IMR-90 (cell line): ENCODE measurements at regions not wholly inside any gene's neighbourhood (a gene's known extent, or its start where the extent isn't known, plus 50 kb on each side); places are given as distances from the start of the nearest gene placed in this dataset.

Experiments used
- BHLHE40 ChIP-seq: fragments of 150-350 bp; IDR thresholded peaks from 2 replicates; pipeline ENCODE4 v1.6.1; 2016; ENCODE audit warnings: mild to moderate bottlenecking, low read depth, low read length
- CEBPB ChIP-seq: IDR thresholded peaks from 2 replicates; pipeline ENCODE4 v1.6.1; 2012; ENCODE audit warnings: low read depth, low read length, improper control_type of control experiment
- FOS ChIP-seq: fragments of 150-350 bp; IDR thresholded peaks from 2 replicates; pipeline ENCODE4 v1.6.1; 2016; ENCODE audit warnings: low read depth, low read length
- MAFK ChIP-seq: IDR thresholded peaks from 2 replicates; pipeline ENCODE4 v1.6.1; 2012; ENCODE audit warnings: low read depth, low read length, improper control_type of control experiment
- MAZ ChIP-seq: IDR thresholded peaks from 2 replicates; pipeline ENCODE4 v1.6.1; 2012; ENCODE audit warnings: low read depth, mild to moderate bottlenecking, low read length, improper control_type of control experiment, moderate library complexity, borderline replicate concordance
- POLR2A ChIP-seq: IDR thresholded peaks from 2 replicates; pipeline ENCODE4 v1.6.1; 2012; ENCODE audit warnings: mild to moderate bottlenecking, low read depth, low read length
- RAD21 ChIP-seq: IDR thresholded peaks from 2 replicates; pipeline ENCODE4 v1.6.1; 2012; ENCODE audit warnings: low read length, improper control_type of control experiment
- RCOR1 ChIP-seq: IDR thresholded peaks from 2 replicates; pipeline ENCODE4 v1.6.1; 2012; ENCODE audit warnings: mild to moderate bottlenecking, low read length, improper control_type of control experiment; ENCODE audit not compliant: insufficient replicate concordance
- RFX5 ChIP-seq: IDR thresholded peaks from 2 replicates; pipeline ENCODE4 v1.8.0; 2012; ENCODE audit warnings: low read depth, mild to moderate bottlenecking, low read length, moderate library complexity
- SMC3 ChIP-seq: fragments of 150-350 bp; IDR thresholded peaks from 2 replicates; pipeline ENCODE4 v1.6.1; 2016; ENCODE audit warnings: low read depth, mild to moderate bottlenecking, antibody characterized with exemption, low read length, moderate library complexity
- TF ChIP-seq, protein P1 (sequence below): conservative IDR thresholded peaks from 2 replicates; pipeline ENCODE4 v1.5.1; 2012; ENCODE audit warnings: mild to moderate bottlenecking, low read depth, low read length, improper control_type of control experiment
- TF ChIP-seq, protein P2 (sequence below): fragments of 150-350 bp; IDR thresholded peaks from 2 replicates; pipeline ENCODE4 v1.6.1; 2016; ENCODE audit warnings: low read depth, mild to moderate bottlenecking, low read length, moderate library complexity, borderline replicate concordance

DNA sequence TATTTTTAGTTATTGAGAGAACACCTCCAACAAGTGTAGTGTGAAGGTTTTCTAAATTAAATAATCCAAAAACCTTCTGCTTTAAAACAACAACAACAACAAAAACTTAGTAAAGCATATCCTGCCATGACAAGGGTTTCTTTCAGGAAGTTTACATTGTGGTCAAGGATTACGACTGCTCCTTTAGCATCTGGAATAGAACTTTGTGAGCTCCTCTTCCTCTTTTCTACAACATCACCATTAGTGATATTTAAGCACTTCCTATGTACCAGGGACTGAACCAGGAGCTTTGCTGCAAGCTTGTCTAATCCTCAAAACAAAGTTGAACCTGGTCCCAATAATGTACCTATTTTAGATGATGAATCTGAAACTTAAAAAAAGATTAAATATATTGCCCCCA is 315.4 kb upstream of the KITLG start:
- TF ChIP-seq POLR2A, result no peak
- no peak for TF ChIP-seq SMC3
- TF ChIP-seq, protein P1, sequence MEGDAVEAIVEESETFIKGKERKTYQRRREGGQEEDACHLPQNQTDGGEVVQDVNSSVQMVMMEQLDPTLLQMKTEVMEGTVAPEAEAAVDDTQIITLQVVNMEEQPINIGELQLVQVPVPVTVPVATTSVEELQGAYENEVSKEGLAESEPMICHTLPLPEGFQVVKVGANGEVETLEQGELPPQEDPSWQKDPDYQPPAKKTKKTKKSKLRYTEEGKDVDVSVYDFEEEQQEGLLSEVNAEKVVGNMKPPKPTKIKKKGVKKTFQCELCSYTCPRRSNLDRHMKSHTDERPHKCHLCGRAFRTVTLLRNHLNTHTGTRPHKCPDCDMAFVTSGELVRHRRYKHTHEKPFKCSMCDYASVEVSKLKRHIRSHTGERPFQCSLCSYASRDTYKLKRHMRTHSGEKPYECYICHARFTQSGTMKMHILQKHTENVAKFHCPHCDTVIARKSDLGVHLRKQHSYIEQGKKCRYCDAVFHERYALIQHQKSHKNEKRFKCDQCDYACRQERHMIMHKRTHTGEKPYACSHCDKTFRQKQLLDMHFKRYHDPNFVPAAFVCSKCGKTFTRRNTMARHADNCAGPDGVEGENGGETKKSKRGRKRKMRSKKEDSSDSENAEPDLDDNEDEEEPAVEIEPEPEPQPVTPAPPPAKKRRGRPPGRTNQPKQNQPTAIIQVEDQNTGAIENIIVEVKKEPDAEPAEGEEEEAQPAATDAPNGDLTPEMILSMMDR, result no peak
- no peak for TF ChIP-seq CEBPB
- TF ChIP-seq MAFK, result no peak
- no peak for TF ChIP-seq RCOR1
- TF ChIP-seq, protein P2, sequence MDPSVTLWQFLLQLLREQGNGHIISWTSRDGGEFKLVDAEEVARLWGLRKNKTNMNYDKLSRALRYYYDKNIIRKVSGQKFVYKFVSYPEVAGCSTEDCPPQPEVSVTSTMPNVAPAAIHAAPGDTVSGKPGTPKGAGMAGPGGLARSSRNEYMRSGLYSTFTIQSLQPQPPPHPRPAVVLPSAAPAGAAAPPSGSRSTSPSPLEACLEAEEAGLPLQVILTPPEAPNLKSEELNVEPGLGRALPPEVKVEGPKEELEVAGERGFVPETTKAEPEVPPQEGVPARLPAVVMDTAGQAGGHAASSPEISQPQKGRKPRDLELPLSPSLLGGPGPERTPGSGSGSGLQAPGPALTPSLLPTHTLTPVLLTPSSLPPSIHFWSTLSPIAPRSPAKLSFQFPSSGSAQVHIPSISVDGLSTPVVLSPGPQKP, result no peak
- no peak for TF ChIP-seq MAZ
- TF ChIP-seq FOS, result no peak
- TF ChIP-seq BHLHE40, result no peak
- TF ChIP-seq RAD21, result no peak
- no peak for TF ChIP-seq RFX5
